Lung (tissue), 11 donors: ENCODE measurements at regions not wholly inside any gene's neighbourhood (a gene's known extent, or its start where the extent isn't known, plus 50 kb on each side); places are given as distances from the start of the nearest gene placed in this dataset.

Source experiments
- ATAC-seq: fragments of 200-7000 bp; cut with Tn5 transposase; one replicate; pipeline ENCODE4 v1.9.1; 2020; ENCODE audit warnings: moderate number of reproducible peaks; ENCODE audit not compliant: insufficient read depth, low FRiP score
- DNase-seq, 3 donors: peaks; one replicate each; pipeline ENCODE4 v3.0.0-alpha.2; 2013 to 2017
- H3K27ac ChIP-seq, 2 donors: one replicate each; pipeline ENCODE4 v1.5.1; 2013; ENCODE audit warnings: mild to moderate bottlenecking in 2 of 2, moderate library complexity in 2 of 2, control low read depth in 1 of 2, inconsistent platforms in 1 of 2, low read depth in 1 of 2, low read length in 1 of 2
- H3K27me3 ChIP-seq, 3 donors: one replicate each; pipeline ENCODE4 v1.5.1; 2013; ENCODE audit warnings: low read length in 2 of 3; ENCODE audit not compliant: control insufficient read depth in 3 of 3, insufficient read depth in 3 of 3
- H3K36me3 ChIP-seq, 4 donors: one replicate each; pipeline ENCODE4 v1.5.1; 2013; ENCODE audit warnings: low read length in 4 of 4, mild to moderate bottlenecking in 1 of 4, moderate library complexity in 1 of 4; ENCODE audit not compliant: control insufficient read depth in 4 of 4, insufficient read depth in 4 of 4
- H3K4me1 ChIP-seq, 5 donors: one replicate each; pipeline ENCODE4 v1.5.1; 2013; ENCODE audit warnings: low read length in 5 of 5, mild to moderate bottlenecking in 2 of 5, moderate library complexity in 1 of 5; ENCODE audit not compliant: control insufficient read depth in 5 of 5, insufficient read depth in 5 of 5
- H3K4me3 ChIP-seq: one replicate; pipeline ENCODE4 v1.5.1; 2013; ENCODE audit warnings: mild to moderate bottlenecking, control low read depth, moderate library complexity
- H3K9ac ChIP-seq, 2 donors: one replicate each; pipeline ENCODE4 v1.5.1; 2013; ENCODE audit warnings: low read length in 2 of 2, control low read depth in 1 of 2; ENCODE audit not compliant: insufficient read depth in 1 of 2
- H3K9me3 ChIP-seq, 4 donors: one replicate each; pipeline ENCODE4 v1.5.1; 2013; ENCODE audit warnings: low read length in 3 of 4, mild to moderate bottlenecking in 1 of 4, moderate library complexity in 1 of 4; ENCODE audit not compliant: control insufficient read depth in 4 of 4, insufficient read depth in 3 of 4
- CTCF ChIP-seq: IDR thresholded peaks from 2 replicates; pipeline ENCODE4 v1.5.1; 2012; ENCODE audit warnings: mild to moderate bottlenecking; ENCODE audit errors: control extremely low read depth, extremely low read depth
- WGBS, 2 donors: extraction: QIAGEN DNeasy Blood & Tissue Kit; methylation state at CpG; one replicate each; pipeline ENCODE4 v1.1.7; 2013; 5-methylcytosine and 5-hydroxymethylcytosine counted together
- donor health status: control.
- donor health status: control.
- donor health status: Bipolar disorder and iron deficiency.
- donor health status: healthy.
- donor health status: DM: yes; HTN: yes; CAD: no.

GRCh38 chr5:53416144-53416738 lies 64.2 kb upstream of the FST start:
- no peak overlapping the region for H3K9ac ChIP-seq
- H3K27me3 ChIP-seq, result no peaks in the 10 kb centered on the region
- no peak for ATAC-seq
- H3K4me3 ChIP-seq, result no peak overlapping the region
- peaks cover 0 to 2% (median 0%) of the 10 kb centered on the region in 4 donors for H3K9me3 ChIP-seq
- no peak for DNase-seq
- no peak for TF ChIP-seq CTCF
- H3K4me1 ChIP-seq, result no peaks in the 10 kb centered on the region
- no peaks in the 10 kb centered on the region for H3K36me3 ChIP-seq
- H3K27ac ChIP-seq, result no peak overlapping the region

GRCh38 chr5:53418409-53418808 lies 62.0 kb upstream of the FST start:
- Histone ChIP-seq H3K9me3 (peaks cover 0 to 2% (median 0%) of the 10 kb centered on the region in 4 donors), H3K9ac (no peak overlapping the region), H3K27me3 (no peaks in the 10 kb centered on the region), H3K27ac (no peak overlapping the region), H3K4me3 (no peak overlapping the region), H3K36me3 (no peaks in the 10 kb centered on the region), H3K4me1 (peaks cover 0 to 2% (median 0%) of the 10 kb centered on the region in 5 donors)
- DNase-seq (no peak), ATAC-seq (no peak)
- TF ChIP-seq CTCF, result no peak
- 79 to 81% methylated on average over 4 of the region's 4 CpGs for WGBS, 2 donors

GRCh38 chr5:53418826-53419658 lies 61.4 kb upstream of the FST start:
- H3K36me3 ChIP-seq, result no peaks in the 10 kb centered on the region
- H3K9ac ChIP-seq, result no peak overlapping the region
- H3K27me3 ChIP-seq, result no peaks in the 10 kb centered on the region
- H3K27ac ChIP-seq, result no peak overlapping the region
- ATAC-seq (no peak), DNase-seq (no peak)
- H3K9me3 ChIP-seq, result no peaks in the 10 kb centered on the region
- TF ChIP-seq CTCF, result no peak
- H3K4me1 ChIP-seq, result peaks cover 0 to 2% (median 0%) of the 10 kb centered on the region in 5 donors
- 83 to 84% methylated on average over 5 of the region's 5 CpGs for WGBS, 2 donors
- no peak overlapping the region for H3K4me3 ChIP-seq
